ENCODE measurements at regions not wholly inside any gene's neighbourhood (a gene's known extent, or its start where the extent isn't known, plus 50 kb on each side); places are given as distances from the start of the nearest gene placed in this dataset.

DNA sequence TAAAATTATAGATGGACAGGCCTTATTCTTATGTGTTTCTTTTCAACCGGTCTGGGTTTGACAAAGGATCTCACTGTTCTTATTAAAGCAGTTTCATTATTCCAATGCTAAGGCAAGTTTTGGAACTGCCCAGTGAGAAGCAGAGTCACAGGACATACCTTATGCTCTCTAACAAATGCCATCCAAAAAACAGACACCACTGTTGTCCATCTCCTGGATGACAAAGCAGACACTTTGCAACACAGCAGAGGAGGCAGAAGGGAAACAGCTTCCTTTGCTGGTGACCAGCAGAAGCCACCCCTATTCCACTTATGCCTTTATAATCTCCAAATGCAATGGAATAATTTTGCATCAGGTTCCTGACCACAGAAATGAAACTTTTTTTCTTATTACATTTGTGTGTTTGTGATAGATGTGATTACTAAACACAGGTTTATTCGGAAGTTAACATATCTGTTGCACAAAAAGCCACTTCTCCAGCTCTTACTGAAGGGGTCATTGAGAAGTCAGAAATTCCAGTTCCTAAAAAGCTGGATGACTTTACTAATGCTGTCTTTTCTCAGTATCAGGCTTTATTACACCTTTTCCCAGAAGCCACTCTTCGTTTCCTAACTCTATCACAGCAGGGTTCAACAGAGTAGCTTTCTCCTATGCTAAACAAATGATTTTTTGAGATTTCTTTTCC lies 115.6 kb downstream of the BTG1 start:
- DNase-seq = no peak

DNA sequence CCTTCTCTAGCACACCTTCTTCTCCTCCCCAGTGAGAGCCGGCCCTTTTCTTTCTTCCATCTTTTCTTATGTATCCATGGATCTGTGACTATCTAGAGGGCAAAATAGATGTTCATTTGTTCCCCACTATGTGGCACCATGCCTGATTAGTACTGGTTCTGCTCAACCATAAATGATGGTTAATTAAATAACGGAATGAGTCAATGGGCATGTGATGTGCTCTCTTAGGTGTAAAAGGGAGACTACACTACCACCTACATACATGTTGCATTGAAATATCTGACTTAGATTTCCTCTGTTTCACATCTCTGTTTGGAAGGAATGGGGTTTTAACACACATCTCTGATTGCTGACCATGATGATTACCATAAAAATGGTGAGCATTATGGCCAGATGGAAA lies 116.5 kb downstream of the BTG1 start:
- no peak for DNase-seq

DNA sequence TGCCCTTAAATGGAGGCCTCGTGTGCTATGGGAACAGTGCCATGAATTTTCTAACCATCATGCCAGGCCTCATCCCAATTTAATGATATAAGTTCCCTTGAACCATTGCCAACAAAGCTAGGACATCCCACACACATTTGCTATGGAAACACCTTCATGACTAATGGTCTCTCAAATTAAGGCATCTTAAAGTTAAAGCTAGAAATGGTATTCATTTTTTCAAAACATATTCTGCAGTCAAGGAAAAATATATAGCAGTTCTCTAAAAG lies 117.3 kb downstream of the BTG1 start:
- DNase-seq = no peak

DNA sequence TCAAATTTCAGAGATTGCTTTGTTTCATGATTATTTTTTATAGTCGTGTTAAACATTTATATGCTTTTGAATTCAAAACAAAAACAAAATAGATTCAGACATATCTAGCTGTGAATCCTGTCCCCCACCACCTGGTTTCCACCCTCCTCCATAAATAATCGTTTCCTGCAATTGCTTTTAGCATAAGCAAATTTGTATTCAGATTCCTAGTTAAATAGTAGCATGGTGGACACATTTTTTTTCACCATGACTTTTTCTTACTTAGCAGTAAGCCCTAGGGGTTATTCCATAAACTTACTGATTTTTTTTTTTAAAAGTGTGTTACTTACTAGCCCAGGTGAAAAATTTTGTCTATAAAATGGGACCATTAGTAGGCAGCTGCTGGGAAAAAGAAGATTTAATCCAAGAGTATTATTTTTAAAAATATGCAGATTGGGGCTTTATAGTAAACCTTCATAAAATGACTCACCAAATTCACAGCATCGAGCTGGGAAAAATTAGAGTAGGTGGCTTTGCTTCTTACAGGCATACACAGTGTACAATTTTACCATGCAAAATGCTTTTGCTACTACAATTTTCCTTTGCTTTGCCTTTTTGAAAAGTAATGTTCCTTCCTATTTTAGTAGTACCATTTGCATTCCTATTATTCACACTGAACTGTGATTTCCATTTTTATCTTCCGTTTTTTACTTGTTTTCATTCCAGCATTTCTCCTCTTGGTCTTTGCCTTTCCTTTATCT lies 117.8 kb downstream of the BTG1 start:
- no peak for DNase-seq

DNA sequence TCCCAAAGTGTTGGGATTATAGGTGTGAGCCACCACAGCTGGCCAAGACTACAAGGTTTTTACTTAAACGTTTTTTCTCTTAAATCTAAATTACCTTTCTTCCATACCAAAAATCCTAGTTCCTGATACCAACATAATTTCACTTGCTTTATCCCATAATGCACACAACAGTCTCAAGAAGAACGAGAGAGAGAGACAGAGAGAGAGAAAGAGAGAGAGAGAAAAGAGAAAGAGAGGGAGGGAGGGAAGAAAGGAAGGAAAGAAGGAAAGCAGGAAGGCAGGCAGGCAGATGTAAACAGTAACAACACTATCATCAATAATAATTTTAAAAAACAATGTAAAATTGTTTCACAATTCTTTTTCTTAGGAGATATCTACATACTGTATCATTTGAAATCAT lies 118.4 kb downstream of the BTG1 start:
- no peak for DNase-seq

DNA sequence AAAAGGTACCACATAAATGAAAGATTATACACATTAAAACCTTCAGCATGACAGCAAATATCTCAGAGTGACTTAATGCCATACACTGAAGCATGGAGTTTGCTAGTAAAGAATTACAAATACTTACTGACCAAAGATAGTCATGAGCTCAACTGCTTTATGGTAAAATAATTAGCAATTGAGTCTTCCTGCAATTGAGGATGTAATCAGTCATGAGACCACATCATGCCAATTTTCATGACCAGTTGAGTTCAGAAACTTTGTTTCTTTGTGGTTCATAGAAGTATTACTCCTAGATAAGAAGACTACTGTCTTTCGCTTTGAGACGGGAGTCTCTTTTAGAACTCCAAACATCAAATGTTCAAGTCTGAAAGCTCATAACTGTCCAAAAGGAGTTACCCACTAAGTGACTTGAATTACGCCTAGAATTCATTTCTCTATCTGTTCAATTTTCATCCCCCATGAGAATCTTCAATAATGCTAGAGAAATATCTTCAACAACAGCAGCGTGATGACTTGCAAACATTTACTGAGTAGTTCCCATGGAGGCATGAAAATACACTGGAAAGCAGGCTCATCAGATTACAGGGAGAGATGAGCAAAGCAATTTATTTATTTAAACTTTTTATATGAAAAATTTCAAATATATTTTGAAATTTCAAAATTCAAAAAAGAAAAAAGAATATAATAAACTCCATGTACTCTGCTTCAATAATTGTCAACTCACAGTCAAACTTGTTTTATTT lies 120.0 kb downstream of the BTG1 start:
- DNase-seq = no peak

DNA sequence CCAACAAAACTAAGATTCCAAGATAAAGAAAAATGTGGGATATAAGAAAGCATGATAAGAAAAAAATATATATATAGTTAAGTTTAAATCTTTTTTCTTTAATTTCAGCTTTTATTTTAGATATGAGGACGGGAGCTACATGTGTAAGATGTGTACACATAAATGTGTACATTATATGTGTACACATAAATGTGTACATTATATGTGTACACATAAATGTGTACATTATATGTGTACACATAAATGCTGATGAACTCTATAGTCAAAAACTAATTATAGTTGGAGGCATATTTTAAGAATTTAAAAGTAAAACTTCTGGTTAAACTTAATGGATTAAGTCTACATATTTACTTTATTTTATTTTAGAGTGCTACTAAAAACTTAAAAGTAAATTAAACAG lies 123.6 kb downstream of the BTG1 start:
- no peak for DNase-seq

DNA sequence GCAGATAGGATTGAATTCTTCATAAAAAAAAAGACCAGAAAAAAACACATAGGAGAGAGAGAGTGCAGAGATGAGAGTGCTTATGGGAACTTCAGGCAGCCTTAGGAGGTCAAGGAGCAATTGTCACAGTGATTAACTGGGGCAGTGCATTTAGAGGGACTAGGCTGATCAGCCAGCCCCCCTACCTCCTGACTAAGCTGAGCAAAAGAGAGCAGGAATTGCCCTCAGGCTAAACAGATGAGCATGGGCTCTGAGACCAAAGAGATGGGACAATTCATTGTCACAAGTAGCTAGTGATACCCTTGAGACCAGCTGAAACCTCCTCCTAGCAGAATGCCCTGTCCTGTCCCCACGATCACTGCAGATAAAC lies 124.0 kb downstream of the BTG1 start:
- no peak for DNase-seq

DNA sequence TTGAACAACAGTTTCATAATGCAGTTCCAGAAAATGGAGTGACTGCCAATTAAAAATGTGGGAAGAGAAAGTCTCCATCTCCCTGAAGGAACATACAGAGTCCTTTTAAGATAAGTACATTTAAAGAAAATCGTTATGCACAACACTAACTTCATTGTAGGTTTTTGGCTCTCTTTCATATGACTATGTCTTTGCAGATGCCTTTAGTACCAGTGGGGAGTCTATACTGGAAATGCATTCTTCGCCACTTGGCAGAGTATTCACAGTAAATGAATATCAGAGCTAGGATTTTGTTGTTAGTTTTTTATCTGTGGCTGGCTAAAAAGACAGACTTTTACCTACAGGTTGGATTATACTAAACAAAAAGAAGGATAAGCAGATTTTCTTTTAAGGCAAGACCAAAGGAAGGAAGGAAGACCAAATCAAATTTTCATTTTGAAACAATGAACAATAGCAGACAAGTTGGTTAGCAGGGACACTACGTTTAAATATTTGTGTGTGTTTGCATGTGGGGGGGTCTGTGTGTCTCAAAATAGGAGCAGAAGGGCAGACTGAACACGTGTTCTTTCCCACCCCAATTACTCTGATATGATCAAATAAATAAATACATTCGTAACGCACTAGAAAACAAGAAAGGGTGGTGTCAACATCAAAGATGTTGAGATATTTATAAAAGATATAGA lies 124.5 kb downstream of the BTG1 start:
- DNase-seq = no peak

DNA sequence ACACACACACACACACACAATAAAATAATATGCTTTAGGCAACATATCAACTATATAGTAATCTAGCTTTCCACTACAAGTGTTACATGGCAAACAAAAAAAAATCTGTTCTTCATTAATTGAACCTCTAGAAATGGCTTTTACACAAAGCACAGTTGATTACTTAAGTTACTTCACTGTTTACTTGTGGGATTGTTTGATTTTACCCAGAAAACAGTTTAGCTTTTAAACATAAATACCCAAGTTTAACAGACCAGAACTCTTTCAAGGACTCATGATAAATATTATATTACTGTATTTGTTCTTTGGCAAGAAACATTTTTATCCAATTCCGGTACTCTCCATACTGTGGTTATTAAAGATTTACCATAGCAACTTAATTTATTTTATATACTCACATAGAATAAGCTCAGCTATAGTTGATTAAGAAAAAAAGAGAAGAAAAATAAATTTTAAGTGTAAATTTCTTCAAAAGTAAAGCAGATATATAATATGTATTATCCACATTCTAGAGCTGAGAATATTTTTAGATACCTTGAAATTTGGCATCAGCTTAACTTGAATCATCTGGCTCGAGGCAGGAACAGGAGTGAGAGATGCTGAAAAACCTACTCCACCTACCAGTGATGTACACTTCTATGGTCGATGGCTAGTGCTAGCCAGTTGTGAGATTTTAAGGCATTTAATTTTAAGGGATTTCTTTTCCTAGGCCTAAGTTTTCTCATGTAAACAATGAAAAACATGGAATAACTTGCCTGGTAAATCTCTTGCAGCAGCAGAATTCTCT lies 126.0 kb downstream of the BTG1 start:
- DNase-seq = no peak

DNA sequence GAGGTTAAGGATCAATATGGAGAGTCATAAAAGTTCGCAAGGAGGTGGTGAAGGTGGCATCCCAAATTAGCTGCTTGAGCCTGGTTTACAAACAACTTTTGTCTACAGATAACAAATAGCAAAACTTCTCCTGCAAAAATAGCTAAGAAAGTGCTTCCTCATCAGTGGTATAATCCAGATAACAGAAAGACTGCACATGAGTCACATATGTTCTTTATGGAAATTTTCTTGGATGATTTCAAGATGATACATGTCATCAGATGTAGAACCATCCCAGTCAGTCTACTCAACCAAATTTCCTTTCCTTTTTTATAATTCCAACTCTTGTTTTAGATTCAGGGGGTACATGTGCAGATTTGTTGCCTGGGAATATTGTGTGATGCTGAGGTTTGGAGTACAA lies 133.0 kb downstream of the BTG1 start:
- no peak for DNase-seq

DNA sequence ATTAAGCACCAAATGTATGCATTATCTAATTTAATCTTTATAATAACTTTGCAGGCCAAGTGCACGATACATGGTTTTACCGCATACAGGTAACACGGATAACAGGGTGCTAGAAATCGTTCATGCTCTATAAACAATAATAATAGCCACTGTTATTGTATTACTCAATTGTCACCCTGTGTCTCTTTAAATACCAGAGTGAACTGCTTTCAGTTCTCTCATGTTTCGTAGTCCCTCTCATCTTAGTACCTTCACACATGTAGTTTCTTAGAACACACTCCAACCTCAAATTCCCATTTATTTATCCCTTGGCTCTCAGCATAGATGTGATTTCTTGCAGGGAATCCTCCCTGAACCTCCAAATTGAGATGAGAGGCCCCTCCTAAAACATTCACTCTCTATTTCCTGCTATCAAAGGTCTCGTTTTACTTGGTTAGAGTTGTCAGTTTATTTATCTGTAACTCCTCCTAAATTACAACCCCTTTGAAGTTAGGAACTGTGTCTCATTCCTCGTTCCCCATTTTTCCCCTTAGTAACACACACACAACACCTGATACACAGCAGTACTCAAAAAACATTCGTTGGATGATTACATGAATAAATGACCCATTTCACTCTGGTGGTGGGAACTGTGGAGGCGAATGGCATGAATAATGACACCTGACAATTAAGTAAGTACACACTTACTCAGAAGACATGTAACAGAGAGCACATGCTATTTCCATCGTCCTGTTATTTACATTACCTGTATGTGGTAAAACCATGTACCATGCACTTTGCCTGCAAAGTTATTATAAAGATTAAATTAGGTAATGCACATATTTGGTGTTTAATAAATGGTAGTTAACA lies 134.6 kb downstream of the BTG1 start:
- DNase-seq = no peak

DNA sequence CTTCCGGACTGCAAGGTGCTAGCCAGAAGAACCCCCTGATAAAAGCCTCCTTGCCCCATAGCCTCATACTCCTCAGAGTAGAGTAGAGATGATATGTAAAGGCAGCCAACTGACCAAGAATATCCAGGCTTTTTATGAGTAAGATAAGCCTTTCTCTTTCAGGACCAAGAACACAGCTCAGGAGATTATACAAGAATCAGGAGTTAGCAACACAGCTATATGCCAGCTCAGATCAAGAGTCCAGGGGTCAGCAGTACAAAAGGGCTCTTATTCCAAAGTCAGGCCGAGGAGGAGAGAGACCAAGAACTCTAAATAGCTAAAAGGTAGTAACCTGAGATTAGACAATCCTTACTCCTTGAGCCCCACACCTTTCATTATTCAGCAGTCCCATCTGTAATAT lies 135.3 kb downstream of the BTG1 start:
- no peak for DNase-seq

DNA sequence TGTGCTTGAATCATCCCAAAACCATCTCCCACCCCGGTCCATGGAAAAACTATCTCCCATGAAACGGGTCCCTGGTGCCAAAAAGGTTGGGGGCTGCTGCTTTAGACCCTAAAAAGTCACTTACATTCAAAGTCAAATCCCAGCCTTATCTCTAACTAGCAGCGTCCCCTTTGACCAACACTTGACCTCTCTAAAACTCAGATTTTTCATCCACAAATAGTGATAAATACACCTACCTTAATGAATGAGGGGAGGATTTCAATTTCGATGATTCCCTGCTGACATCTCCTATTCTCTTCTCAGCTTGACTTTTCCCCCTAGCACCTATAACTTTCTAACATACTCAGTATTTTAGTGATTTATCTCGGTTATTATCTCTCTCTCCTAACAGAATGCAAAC lies 137.3 kb downstream of the BTG1 start:
- no peak for DNase-seq

DNA sequence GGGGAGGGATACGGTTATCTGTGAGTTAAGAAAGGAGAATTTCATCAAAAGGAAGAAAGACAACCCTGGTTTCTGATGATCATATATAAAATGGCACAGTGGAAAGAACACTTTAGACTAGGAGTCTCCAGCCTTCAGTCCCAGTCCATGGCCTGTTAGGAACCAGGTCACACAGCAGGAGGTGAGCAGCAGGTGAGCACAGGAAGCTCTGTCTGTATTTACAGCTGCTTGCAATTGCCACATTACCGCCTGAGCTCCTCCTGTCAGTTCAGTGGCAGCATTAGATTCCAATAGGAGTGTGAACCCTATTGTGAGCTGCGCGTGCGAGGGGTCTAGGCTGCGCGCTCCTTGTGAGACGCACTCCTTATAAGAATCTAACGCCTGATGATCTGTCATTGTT lies 137.9 kb downstream of the BTG1 start:
- DNase-seq = no peak

DNA sequence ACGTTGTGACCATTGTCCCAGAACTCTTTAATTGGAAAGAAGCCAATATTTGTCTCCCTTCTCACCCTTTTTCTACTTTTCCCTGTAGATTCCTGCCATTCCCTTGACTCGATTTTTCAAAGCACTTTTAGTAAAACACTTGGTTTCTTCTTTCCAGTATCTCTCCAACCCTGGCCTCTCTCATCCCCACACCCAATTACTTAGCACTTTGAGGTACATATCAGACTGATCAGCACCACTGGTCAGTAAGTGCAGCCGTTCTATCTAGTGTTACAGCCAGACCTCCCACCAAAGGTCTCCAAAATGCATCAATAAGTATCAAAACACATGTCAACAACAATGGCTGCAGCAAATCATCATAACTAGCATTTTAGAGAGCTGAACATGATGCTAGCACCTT lies 141.9 kb downstream of the BTG1 start:
- DNase-seq = no peak

DNA sequence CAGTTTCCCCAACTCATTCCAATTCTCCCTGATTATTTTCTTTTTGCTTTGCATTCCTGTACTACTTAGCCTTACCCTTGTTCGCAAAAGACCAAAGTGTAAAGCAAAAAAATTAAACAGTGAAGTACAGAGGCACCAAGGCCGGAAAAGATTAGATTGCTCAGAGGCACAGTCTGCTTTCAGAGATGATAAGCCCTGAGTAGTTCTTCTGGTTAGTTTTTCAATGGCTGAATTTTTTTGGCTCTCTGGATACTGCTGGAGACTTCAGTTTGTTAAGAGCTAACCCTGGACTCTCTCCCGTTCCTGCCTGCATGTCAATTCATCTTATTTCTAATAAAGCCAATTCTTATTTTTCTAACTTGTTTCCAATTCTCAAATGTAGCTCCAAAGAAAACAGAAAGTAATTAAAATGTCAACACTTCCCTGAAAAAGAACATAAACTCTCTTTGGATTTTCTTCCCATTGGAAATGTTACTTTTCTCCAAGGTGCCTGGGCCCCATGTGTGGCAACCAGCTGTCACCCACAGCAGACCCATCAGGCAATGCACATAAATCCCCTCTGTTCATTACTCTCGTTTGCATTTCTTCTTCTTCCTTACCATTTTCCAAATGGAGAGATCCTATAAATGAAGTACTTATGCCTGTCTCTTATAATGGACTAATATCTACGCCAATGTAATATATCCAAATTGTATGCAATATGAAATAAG lies 142.8 kb downstream of the BTG1 start:
- no peak for DNase-seq

DNA sequence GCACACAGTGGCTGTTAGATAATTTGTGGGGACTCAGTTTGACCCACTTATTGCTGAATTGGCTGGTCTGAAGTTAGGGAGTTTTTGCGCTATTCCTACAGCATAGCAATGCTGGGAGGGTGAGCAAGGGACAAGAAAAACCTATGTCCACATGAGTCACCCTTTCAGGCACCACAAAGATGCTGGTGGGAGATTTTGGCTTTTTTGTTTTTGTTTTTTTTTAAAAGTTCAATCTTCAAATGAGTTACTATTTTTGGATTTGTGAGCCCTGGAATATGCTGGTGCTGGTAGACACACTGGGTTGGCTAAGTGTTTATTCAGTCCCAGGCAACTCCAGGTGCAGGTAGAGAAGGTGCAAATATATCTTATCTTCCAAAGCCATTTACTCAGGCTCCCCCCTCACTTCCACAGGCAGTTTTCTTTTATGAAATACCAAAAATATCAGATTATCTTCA lies 143.4 kb downstream of the BTG1 start:
- DNase-seq = no peak

DNA sequence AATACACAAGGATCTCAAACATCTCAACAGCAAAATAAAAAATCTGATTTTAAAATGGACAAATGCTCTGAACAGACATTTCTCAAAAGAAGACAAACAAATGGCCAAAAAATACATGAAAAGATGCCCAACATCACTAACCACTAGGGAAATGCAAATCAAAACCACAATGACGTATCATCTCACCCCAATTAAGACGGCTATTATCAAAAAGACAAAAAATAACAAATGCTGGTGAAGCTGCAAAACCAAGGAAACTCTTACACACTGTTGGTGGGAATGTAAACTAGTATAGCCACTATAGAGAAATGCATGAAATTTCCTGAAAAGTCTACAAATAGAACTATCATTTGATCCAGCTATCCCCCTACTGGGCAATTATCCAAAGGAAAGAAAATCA lies 145.0 kb downstream of the BTG1 start:
- peak; percentile 34 for DNase-seq

DNA sequence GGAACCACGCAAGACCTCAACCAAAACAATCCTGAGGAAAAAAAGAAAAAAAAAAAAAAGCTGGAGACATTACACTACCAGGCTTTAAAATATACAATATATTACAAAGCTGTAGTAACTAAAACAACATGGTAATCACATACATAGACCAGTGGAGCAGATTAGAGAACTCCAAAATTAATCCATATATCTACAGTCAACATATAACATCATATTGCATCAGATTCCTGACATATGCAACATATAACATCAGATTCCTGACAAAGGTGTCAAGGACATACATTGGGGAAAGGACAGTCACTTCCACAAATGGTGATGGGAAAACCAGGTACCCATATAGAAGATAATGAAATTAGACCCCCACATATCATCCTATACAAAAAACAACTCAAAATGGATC lies 145.8 kb downstream of the BTG1 start:
- DNase-seq = no peak

DNA sequence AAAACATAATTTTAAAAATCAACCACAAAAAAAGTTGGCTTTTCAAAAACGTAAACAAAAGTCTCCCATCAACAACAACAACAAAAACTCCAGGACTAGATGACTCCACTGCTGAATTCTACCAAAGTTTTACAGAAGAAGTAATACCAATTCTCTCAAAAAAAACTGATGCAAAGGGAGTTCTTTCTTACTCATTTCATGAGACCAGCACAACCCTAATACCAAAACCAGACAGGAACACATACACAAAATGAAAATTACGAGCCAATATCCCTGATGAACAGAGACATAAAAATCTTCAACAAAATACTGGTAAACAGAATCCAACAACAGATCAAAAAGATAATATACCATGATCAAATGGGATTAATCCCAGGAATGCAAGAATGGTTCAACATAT lies 147.3 kb downstream of the BTG1 start:
- no peak for DNase-seq
